Parathyroid adenoma (tissue), 2 donors: ENCODE measurements at regions not wholly inside any gene's neighbourhood (a gene's known extent, or its start where the extent isn't known, plus 50 kb on each side); places are given as distances from the start of the nearest gene placed in this dataset.
A peak's percentile ranks its signal among the peaks of the same experiment; 100 is the strongest.

Experiments
- H2AFZ ChIP-seq: fragments of 300-600 bp; sonication (generic); one replicate; pipeline ENCODE4 v1.7.0; 2017; ENCODE audit warnings: antibody characterized with exemption, mild to moderate bottlenecking
- H3K27ac ChIP-seq: fragments of 300-600 bp; sonication (generic); one replicate; pipeline ENCODE4 v1.7.0; 2017
- H3K27me3 ChIP-seq: fragments of 300-600 bp; sonication (generic); one replicate; pipeline ENCODE4 v1.7.0; 2017; ENCODE audit warnings: low read length; ENCODE audit not compliant: control insufficient read depth, insufficient read depth
- H3K36me3 ChIP-seq: fragments of 300-600 bp; sonication (generic); one replicate; pipeline ENCODE4 v1.7.0; 2017; ENCODE audit warnings: low read length; ENCODE audit not compliant: control insufficient read depth, insufficient read depth
- H3K4me1 ChIP-seq: fragments of 300-600 bp; sonication (generic); one replicate; pipeline ENCODE4 v1.7.0; 2017; ENCODE audit warnings: control low read depth
- H3K4me2 ChIP-seq: fragments of 300-600 bp; sonication (generic); one replicate; pipeline ENCODE4 v1.7.0; 2017; ENCODE audit warnings: low read length
- H3K4me3 ChIP-seq: fragments of 300-600 bp; sonication (generic); one replicate; pipeline ENCODE4 v1.7.0; 2017; ENCODE audit warnings: low read depth, low read length
- H3K79me2 ChIP-seq: fragments of 300-600 bp; sonication (generic); one replicate; pipeline ENCODE4 v1.7.0; 2017; ENCODE audit warnings: control low read depth
- H3K9ac ChIP-seq: fragments of 300-600 bp; sonication (generic); one replicate; pipeline ENCODE4 v1.7.0; 2017; ENCODE audit warnings: mild to moderate bottlenecking
- H3K9me3 ChIP-seq: fragments of 300-600 bp; sonication (generic); one replicate; pipeline ENCODE4 v1.7.0; 2017; ENCODE audit warnings: low read length; ENCODE audit not compliant: control insufficient read depth
- TF ChIP-seq, protein P1 (sequence below): fragments of 300-600 bp; sonication (generic); IDR thresholded peaks from one replicate; pipeline ENCODE4 v1.7.0; 2017; ENCODE audit warnings: antibody characterized with exemption, mild to moderate bottlenecking
- donor health status: primary hyperparathyroidism.

DNA sequence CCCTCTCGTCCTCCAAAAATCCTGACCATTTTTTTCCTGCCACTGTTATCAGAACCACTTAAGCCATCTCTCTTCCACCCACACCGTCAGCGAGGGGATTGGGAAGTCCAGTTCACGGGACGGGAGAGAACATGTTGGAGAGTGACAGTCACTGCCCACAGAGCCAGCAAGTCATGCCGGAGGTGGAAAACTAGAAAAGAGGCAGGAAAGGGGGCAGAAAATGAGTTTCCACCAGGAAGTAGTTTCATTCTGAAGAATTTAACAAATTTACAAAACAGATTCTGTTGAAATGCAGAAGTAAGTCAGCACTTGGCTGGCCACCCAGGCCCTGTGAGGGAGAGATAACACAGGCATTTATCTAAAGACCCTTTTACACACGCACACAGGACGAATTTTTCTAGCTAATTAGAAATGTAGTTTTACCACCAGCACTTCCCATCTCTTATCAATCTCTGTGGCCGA lies 431.3 kb downstream of the TSN start:
- TF ChIP-seq, protein P1, sequence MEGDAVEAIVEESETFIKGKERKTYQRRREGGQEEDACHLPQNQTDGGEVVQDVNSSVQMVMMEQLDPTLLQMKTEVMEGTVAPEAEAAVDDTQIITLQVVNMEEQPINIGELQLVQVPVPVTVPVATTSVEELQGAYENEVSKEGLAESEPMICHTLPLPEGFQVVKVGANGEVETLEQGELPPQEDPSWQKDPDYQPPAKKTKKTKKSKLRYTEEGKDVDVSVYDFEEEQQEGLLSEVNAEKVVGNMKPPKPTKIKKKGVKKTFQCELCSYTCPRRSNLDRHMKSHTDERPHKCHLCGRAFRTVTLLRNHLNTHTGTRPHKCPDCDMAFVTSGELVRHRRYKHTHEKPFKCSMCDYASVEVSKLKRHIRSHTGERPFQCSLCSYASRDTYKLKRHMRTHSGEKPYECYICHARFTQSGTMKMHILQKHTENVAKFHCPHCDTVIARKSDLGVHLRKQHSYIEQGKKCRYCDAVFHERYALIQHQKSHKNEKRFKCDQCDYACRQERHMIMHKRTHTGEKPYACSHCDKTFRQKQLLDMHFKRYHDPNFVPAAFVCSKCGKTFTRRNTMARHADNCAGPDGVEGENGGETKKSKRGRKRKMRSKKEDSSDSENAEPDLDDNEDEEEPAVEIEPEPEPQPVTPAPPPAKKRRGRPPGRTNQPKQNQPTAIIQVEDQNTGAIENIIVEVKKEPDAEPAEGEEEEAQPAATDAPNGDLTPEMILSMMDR, result no peak
- no peaks in the 10 kb centered on the region for H3K9me3 ChIP-seq
- no peak overlapping the region for H3K27ac ChIP-seq
- H3K4me3 ChIP-seq, result no peak overlapping the region
- no peak overlapping the region for H3K4me2 ChIP-seq
- no peaks in the 10 kb centered on the region for H3K79me2 ChIP-seq
- no peaks in the 10 kb centered on the region for H3K4me1 ChIP-seq
- H3K27me3 ChIP-seq, result no peaks in the 10 kb centered on the region
- H3K9ac ChIP-seq, result no peak overlapping the region
- H2AFZ ChIP-seq, result no peak overlapping the region
- H3K36me3 ChIP-seq, result no peaks in the 10 kb centered on the region

DNA sequence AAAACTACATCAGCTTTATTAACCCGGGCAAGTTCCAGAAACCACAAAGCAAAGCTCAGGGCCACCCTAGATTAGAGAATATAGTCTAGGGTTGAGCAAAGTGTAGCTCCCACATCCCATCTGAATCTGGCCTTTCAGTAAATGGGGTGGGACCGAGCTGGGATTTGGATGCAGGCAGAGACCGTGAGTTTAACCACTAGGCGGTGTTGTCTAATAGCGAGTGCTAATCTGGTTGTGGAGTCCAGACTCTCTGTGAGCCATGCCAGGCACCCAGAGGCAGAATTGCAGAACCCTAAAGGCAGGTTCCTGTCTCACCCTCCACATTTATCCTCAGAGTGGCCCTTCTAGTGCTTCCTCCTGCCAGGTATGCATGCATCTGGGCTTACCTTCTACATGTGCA lies 435.9 kb downstream of the TSN start:
- no peaks in the 10 kb centered on the region for H3K79me2 ChIP-seq
- H3K4me2 ChIP-seq, result no peak overlapping the region
- TF ChIP-seq, protein P1, result peak; percentile 63
- no peak overlapping the region for H2AFZ ChIP-seq
- no peaks in the 10 kb centered on the region for H3K9me3 ChIP-seq
- H3K27ac ChIP-seq, result no peak overlapping the region
- no peak overlapping the region for H3K4me3 ChIP-seq
- no peaks in the 10 kb centered on the region for H3K36me3 ChIP-seq
- H3K9ac ChIP-seq, result no peak overlapping the region
- peaks cover 22% of the 10 kb centered on the region for H3K4me1 ChIP-seq
- no peaks in the 10 kb centered on the region for H3K27me3 ChIP-seq

DNA sequence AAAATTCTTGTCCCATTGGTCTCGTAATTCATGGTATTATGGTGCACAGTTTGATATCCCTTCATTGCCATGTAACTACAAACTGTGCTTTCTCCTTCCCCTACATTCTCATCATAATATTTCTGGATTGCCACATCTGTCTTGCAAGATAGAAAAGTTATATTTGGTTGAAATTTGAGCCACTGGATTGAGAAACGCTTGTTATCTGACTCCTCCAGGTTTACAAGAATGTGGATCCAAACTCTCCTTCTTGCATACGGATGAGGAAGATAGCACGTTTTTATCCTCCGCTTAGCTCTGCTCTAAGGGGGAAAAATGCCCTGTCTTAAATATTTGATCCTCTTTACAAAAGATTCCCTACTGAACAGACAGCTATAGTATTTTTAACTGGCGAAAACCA lies 438.2 kb downstream of the TSN start:
- H3K36me3 ChIP-seq, result no peaks in the 10 kb centered on the region
- H3K9me3 ChIP-seq, result no peaks in the 10 kb centered on the region
- TF ChIP-seq, protein P1, result no peak
- H3K79me2 ChIP-seq, result no peaks in the 10 kb centered on the region
- no peak overlapping the region for H2AFZ ChIP-seq
- H3K4me1 ChIP-seq, result peaks cover 22% of the 10 kb centered on the region
- H3K4me3 ChIP-seq, result no peak overlapping the region
- H3K27me3 ChIP-seq, result no peaks in the 10 kb centered on the region
- peak overlapping the region; percentile 15 for H3K27ac ChIP-seq
- H3K9ac ChIP-seq, result no peak overlapping the region
- no peak overlapping the region for H3K4me2 ChIP-seq

DNA sequence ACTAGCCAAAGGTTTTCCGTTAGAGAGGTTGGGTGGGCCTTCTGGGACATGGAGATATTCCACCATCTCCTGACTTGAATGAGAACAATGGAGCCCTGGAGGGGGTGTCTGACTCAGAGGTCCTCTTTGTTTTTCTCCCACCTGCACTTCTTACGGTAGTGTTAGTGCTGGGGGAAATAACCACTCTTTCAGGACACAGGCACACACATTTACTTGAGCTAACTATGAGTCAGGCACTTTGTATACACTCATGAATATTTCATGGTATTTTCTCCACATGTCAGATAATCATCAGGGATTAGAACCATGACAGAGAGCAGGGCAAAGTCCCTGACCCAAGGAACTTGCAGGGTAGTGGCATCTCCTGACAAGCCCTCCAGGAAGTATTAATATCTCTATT lies 439.1 kb downstream of the TSN start:
- Histone ChIP-seq H3K27me3 (no peaks in the 10 kb centered on the region), H3K27ac (no peak overlapping the region), H3K9ac (no peak overlapping the region), H3K4me1 (peaks cover 22% of the 10 kb centered on the region), H3K4me2 (no peak overlapping the region), H3K4me3 (no peak overlapping the region), H3K36me3 (no peaks in the 10 kb centered on the region), H3K79me2 (no peaks in the 10 kb centered on the region), H3K9me3 (no peaks in the 10 kb centered on the region), H2AFZ (no peak overlapping the region)
- TF ChIP-seq, protein P1, result no peak

DNA sequence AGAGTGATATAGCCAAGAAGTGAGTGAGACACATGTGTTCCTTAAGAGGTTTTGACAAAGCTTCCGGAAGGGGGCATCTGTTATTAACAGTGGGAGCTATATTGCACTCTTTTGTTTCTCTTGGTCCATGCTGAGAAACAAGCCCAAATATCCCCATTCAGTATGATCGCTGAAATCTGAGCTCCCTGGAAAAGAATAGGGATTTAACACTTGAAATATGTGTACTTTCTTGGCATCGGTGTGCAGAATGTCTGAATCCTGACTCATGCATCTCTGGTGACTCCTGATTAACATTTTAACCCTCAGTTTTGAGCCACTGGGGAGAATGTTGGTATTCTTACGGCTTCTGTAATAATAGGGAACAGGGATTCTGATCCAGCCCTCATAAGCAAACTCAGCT lies 448.1 kb downstream of the TSN start:
- Histone ChIP-seq H3K4me3 (no peak overlapping the region), H3K9ac (no peak overlapping the region), H3K4me2 (no peak overlapping the region), H3K27ac (no peak overlapping the region), H3K9me3 (no peaks in the 10 kb centered on the region), H2AFZ (peak overlapping the region; percentile 4), H3K79me2 (no peaks in the 10 kb centered on the region), H3K4me1 (peaks cover 8% of the 10 kb centered on the region), H3K36me3 (no peaks in the 10 kb centered on the region), H3K27me3 (no peaks in the 10 kb centered on the region)
- TF ChIP-seq, protein P1, result peak; percentile 47
